HG03571 (cell line): ENCODE measurements at regions not wholly inside any gene's neighbourhood (a gene's known extent, or its start where the extent isn't known, plus 50 kb on each side); places are given as distances from the start of the nearest gene placed in this dataset.
A peak's percentile ranks its signal among the peaks of the same experiment; 100 is the strongest.
"Not testable (repeated sequence)": the region's sequence is repeated elsewhere in the genome, so short reads cannot be mapped to it uniquely, and the experiment has no call there.

Experiments
- ATAC-seq: cut with Tn5 transposase; IDR thresholded peaks from one replicate; pipeline ENCODE4 v1.9.1; 2021; ENCODE audit not compliant: unreplicated experiment

DNA sequence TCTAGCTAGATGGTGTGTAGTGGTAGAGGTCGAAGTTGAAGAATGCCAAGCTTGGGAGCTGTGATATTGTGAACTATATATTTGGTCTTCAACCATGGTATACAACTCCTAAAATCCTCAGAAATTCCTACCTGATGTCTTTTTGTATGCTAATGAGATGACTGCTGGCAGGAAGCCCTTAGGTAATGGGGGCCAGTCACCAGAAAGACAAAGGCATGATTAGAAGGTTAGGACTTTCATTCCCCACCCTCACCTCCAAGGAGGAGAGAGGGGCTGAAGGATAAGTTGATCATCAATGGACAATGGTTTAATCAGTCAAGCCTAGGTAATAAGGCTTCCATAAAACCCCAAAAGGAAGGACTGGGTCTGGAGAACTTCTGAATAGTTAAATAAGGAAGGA is 285.7 kb upstream of the POU5F2 start:
- no peak for ATAC-seq

DNA sequence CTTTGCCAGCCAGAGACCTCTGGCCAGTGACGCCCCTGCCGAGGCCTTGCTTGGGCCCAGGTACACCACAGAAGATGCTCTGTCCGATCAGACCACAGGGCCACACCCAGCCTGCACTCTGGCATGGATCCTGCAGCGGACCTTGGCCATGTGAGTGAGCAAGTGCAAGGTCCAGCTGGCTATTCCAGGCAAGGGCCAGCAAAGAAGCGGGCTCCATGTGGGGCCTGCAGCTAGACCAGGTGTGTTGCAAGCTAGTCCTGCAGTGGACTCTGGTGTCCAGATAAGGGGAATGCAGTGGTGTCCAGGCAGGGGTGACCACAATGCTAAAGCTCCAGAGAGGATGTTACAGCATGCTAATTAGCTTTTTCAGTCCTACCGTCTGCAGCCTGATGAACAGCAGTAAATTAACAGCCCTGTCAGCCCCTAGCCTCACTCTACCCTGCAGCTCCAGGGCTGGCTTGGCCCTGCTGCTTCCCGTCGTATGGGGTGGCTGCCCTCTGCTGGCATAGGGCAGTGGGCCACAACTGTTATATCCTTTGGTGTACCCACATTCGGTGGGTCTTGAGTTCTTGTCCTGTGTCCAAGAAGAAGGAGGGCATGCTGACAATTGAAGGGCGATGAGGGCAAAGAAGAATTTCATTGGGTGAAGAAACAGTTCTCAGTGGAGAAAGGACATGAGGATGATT is 284.5 kb upstream of the POU5F2 start:
- ATAC-seq, result no peak

DNA sequence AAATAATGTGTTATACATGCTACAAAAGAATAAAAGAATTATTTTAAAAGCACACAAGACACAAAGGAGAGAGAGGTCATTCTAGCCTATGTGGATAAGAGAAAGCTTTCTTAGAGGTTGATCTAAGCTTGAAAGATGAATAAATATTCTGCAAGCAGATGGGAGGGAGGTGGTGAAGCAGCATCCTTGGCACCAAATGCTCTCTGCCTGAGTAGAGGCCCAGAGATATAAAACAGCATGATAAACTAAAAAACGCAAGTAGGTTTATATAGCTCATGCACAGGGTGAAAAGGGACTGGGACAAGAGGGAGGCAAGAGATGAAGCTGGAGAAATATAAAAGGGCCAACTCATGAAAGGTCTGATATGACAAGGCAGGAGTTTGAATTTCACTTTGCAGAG is 283.2 kb upstream of the POU5F2 start:
- no peak for ATAC-seq

DNA sequence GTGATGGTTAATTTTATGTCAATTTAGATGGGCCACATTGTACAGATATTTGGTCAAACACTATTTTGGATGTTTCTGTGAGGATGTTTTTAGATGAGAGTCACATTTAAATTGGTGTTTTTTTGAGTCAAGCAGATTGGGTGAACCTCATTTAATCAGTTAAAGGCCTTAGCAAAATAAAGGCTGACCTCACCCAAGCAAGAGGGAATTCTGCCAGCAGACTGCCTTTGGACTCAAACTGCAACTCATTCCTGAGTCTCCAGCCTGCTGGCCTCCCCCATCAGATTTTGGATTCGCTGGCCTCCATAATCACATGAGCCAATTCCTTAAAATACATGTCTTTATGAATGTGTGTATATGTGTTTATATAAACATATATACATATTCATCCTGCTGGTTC is 282.7 kb upstream of the POU5F2 start:
- no peak for ATAC-seq

DNA sequence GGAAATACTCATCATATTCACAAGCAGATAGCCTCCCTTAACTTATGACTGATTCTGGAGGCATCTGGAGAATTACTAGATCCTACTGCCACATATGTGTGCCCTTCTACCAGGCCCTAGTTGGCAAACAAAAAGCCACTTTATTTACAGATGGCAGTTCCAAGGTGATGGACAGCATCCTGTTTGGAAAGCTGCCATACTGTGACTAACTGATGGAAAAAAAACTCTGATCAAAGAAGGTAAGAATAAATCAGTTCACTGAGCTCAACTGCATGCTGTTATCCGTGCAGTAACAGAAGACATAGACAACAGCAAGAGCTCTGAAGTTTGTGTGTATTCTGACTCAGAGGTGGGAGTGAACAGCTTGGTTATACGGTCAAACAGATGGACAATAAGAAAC is 279.8 kb upstream of the POU5F2 start:
- no peak for ATAC-seq

DNA sequence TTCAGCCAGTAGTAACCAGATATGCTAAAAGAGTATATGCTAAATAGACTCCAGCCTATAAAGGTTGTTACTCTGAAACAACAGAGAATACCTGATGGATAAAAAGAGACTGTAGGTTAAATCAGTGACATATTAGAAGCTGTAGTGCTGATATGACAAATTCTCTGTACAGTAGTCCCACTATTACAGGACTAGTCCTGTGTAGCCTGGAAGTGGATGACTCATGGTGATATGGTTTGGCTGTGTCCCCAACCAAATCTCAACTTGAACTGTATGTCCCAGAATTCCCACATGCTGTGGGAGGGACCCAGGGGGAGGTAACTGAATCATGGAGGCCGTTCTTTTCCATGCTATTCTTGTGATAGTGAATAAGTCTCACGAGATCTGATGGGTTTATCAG is 276.2 kb upstream of the POU5F2 start:
- ATAC-seq, result no peak

DNA sequence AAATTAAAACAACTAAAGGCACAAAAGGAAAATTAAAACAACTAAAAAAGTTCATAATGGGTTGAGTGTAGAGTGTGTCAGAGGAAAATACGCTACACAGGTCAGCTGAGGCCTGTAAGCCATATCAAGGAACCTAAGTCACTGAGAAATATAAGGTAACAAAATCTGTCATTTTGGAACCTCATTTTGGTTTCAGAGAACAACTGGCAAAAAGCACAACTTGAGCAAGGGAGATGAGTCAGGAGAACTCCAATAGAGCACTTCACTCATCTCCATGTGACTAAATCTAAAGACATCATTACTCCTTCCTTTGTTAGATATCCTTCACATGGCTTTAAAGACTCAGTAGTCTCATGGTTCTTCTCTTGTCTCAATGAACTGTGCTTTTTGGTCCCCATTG is 269.4 kb upstream of the POU5F2 start:
- ATAC-seq, result no peak

DNA sequence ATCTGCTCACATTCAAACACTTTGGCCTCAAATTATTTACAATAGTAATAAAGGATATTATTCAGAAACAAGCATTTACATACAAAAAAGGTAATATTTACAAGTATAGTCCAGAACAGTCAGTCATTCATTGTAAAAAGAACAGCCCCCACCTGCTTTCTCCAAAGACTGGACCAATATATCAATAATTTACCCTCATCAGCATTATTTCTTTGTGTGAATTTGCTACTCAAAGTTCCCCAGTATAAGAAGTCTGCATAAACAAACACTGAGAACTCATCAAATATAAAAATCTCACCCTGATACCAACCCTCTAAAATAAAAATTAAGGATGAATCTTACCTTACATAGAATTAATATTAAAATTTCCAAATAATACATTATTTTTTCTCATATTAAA is 267.8 kb upstream of the POU5F2 start:
- ATAC-seq, result no peak

DNA sequence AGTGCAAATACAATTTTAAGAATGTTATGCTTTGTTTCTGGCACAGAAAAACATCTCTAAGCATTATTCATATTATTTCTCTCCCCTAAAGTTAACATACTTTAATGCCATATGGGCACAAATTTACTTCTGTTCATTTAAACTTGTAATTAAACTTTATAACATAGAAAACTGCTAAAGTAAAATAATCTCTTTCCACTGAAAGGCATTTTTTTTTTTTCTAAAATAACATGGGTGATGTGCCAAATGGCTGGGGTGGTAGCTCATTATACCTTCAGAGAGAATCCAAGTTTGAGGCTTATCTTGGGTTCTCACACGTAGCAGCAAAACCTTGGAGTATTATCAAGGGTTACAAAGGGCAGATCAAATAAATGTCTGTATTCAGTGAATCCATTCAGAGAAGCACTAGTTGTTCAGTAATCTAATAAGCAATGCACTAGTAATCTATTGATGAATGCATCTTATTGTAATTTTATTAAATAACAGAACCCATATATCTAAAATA is 257.6 kb upstream of the POU5F2 start:
- ATAC-seq, result no peak

DNA sequence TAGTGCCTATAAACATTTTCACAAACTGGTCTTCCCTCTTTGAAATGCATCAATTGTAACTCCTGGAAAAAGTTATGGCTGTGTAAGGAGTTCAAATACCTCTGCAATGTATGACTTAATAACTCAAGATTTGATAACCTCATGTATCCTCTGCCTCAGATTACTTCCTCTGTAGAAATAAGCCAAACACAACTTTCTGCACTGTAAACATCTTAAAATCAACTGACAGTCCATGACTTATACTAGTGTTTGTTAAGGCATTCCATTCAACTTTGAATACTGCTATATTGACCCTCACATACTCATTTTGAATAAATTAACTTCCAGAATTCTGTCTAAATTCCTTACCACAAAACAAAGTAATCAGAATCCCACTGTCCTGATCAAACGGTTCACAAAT is 256.2 kb upstream of the POU5F2 start:
- ATAC-seq, result no peak

DNA sequence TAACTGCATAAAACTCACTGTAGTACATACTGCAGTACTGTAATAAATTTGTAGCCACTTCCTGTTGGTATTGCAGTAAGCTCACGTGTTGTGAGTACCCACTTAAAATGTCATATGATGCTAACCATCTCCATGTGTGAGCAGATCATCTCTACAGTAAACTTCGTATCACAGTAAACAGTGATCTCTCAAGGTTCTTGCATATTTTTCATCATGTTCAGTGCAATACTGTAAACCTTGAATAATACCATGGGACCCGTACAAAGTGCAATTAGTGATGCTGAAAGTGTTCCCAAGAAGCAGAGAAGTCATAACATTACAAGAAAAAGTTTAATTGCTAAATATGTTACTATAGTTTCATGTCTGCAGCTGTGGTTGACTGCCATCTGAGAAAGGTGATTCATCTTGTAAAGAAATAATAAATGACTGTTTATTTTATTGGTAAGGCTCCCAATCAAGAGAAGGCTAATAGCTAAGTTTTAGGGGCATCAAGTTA is 253.8 kb upstream of the POU5F2 start:
- ATAC-seq, result peak; percentile 53

DNA sequence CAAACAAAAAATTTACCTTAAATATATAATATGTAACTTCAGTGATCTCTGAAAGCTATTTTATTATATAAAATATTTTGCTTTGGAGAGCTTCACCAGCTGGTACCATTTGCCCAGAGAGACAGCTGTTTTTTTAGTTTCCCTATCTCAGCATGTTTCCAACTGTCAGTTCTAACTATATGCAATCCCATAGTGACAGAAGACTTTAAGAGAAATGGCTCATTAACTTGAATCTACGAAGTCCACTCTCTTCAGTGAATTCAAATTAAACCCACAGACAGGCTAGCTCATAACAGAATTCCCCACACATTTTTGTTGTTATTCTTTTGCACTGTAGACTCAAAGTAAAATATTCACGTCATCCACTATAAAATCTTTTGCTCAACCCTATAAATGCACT is 251.8 kb upstream of the POU5F2 start:
- ATAC-seq, result no peak

DNA sequence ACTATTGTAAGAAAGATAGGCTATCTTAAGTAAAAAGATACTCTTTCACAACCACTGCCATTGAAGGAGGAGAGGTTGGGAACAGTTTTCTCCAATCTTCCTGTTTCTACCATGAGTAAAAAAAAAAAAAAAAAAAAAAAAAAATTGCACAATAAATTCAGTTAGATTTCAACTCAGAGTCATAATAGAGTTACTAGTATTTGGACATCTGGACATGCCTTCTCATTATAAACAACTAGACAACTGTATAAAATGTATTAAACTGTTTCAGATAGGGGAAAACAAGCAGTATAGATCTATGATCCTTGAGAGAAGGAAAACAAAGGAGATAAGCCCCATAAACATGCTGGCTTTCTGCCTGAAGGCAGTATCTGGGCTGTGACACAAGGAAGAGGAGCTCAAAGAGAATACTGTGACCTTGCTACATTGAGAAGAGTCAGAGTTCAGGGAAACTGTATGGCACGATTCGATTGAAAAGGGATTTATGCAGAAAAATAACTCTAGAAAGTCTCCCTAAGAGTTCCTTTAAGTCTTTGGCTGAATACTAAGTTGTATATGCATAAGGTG is 249.2 kb upstream of the POU5F2 start:
- no peak for ATAC-seq

DNA sequence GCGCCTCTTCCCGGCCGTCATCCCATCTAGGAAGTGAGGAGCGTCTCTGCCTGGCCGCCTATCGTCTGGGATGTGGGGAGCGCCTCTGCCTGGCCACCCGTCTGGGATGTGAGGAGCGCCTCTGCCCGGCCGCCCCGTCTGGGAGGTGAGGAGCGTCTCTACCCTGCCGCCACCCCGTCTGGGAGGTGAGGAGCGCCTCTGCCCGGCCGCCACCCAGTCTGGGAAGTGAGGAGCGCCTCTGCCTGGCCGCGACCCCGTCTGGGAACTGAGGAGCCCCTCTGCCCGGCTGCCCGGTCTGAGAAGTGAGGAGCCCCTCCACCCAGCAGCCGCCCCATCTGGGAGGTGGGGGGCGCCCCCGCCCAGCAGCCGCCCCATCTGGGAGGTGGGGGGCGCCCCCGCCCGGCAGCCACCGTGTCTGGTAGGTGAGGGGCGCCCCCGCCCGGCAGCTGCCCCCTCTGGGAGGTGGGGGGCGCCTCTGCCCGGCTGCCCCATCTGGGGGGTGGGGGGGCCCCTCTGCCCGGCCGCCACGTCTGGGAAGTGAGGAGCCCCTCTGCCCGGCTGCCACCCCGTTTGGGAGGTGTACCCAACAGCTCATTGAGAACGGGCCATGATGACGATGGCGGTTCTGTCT is 244.7 kb upstream of the POU5F2 start:
- ATAC-seq, result not testable (repeated sequence)

DNA sequence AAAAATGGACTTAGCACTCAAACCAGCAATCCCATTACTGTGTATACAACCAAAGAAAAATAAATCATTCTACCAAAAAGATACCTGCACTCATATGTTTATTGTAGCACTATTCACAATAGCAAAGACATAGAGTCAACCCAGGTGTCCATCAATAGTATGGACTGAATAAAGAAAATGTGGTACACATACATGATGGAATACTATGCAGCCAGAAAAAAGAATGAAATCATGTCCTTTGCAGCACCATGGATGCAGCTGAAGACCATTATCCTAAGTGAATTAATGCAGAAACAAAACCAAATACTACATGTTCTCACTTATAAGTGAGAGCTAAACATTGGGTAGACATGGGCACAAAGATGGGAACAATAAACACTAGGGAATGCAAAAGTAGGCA is 236.8 kb upstream of the POU5F2 start:
- ATAC-seq, result no peak

DNA sequence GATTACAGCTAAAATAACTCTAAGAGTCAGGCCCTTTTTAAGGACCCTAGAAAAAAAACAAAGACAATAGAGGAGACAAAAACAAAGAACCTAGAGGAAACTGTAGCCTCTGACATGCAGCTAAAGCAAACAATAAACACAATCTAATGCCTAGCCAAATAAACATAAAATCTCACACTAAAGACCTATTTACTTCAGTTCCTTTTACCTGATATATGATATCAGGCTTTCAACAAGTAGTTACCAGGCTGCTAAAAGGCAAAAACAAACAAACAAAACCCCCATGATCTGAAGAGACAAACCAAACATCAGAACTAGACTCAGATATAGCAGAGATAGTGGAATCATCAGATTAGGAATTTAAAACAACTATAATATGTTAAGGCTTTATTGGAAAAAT is 226.5 kb upstream of the POU5F2 start:
- no peak for ATAC-seq

DNA sequence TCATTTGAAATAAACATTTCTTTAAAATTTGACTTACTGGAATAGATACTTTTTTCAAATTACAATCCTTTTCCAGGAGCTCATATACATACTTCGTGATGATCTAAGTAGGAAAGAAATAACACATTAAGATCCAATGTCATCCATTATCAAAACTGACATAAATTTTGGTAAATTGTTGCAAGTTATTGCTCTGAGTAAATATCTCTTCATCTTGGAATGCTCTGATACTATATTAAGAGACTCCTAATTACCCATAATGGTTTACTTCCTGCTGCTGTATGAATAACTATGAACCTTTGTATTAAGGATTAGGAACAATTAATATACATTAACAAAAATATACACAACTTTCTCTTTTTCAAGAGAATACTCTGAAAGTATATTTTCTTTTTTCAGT is 223.0 kb upstream of the POU5F2 start:
- ATAC-seq, result no peak

DNA sequence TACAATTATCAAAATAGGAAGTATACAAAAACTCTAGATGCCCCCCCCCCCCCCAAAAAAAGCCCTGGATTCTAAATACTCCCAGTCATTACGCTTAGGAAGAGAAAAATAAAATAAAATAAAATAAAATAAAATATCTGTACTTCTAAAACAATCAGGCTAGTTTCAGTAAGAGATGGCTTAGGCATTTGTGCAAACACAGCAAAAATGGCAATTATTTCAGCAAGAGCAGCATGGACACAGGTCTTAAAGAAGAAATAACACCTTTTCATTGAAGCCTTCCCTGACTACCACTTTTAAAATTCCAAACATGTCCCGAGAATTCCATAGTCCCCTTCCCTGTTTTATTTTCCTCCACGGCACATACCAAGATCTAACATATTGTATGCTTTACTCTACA is 218.6 kb upstream of the POU5F2 start:
- no peak for ATAC-seq

DNA sequence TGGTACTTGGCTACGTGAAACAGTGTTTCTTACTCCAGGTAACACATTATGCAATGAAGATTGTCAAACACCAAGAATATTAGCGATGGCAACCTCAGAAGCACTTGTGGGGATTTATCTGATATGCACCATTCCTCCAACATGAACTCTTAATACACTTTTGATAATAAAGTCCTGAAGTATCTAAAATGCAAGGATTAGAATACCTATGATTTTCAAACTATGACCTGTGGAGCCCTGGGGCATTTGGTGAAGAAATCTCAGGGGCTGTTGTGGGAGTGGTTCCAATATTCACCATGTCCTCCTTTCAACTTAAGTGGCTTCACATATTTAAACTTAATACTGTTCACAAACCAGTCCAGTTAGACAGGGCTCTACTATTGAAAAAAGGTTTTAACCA is 214.6 kb upstream of the POU5F2 start:
- ATAC-seq, result no peak

DNA sequence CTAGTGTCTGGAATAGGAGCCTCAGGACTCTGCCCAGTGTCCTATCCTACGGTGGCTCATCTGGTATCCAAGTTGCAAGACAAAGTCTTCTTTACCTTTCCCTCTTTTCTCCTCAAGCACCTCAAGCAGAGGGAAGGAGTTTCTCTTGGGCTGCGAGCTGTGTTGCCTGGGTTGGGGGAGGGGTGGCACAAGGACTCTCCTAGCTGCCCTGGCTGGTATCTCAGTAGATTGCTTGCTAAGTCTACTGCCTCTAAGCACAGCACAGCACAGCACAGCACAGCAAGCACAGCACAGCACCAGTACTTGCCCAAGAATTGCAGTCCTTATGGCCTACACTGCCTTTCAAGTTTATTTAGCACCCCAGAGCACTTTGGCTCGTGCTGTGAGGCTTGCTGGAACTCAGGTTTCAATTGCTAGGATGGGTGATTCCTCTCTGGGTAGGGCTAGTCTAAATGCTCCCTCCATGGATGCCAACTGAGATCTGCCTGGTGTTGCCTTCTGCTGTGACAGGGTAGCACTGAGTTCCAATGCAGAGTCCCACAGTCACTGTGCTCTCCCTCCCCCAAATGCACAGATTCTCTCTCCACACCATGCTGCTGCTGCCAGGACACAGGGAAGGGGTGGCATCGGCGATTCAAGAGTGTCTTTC is 213.1 kb upstream of the POU5F2 start:
- no peak for ATAC-seq

DNA sequence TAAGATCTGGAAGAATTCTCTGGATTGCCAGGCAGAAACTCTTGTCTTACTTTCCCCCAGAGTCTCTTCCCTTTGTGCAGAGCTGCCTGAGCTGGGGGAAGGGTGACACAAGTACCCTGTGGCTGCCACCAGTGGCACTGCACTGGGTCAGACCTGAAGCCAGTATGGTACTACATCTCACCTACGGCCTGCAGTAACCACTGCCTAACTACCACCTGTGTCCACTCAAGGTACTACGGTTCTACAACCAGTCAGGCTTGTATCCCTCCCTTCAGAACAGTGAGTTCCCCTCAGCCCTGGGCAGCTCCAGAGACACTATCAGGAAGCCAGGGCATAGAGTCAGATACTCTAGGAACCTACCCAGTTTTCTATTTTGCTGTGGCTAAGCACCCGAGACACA is 212.0 kb upstream of the POU5F2 start:
- no peak for ATAC-seq

DNA sequence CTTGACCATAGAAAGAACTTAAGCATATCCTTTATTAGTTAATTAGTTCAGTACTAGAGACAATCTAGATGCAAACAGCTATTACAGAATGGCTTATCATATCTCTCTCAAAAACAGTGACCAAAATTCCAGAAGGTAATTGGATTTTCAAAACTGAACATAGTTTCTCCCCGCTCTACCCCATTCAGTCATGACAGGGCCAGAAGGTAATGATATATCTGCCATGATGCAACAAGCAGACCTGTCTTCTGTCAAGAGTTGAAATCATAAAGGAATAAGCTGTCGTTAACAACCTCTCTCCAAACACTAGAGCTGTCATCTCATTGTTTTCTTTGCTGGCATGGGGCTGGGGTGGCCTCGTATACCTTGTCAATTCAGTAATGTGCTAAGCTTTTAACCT is 200.5 kb upstream of the POU5F2 start:
- ATAC-seq, result no peak
